Loucy (cell line): ENCODE measurements at regions not wholly inside any gene's neighbourhood (a gene's known extent, or its start where the extent isn't known, plus 50 kb on each side); places are given as distances from the start of the nearest gene placed in this dataset.

Source experiments
- H2AFZ ChIP-seq: fragments of 200-600 bp; sonication (generic); 2 replicates; pipeline ENCODE4 v1.6.0; 2016; ENCODE audit warnings: antibody characterized with exemption, mild to moderate bottlenecking, low read length, moderate library complexity
- H3F3A ChIP-seq: fragments of 200-600 bp; 2 replicates; pipeline ENCODE4 v1.6.0; 2016; ENCODE audit warnings: antibody characterized with exemption, low read depth, mild to moderate bottlenecking
- H3K27me3 ChIP-seq: fragments of 200-600 bp; sonication (generic); 2 replicates; pipeline ENCODE4 v1.6.1; 2014; ENCODE audit warnings: low read length, mild to moderate bottlenecking; ENCODE audit not compliant: insufficient read depth, poor library complexity, severe bottlenecking
- H3K36me3 ChIP-seq: fragments of 200-600 bp; sonication (generic); 2 replicates; pipeline ENCODE4 v1.6.1; 2016; ENCODE audit warnings: low read length; ENCODE audit not compliant: insufficient read depth
- H3K4me1 ChIP-seq: fragments of 200-600 bp; sonication (generic); 2 replicates; pipeline ENCODE4 v1.5.1; 2014; ENCODE audit warnings: low read length, mild to moderate bottlenecking; ENCODE audit not compliant: insufficient read depth, poor library complexity, severe bottlenecking
- H3K4me2 ChIP-seq: fragments of 200-600 bp; sonication (generic); 2 replicates; pipeline ENCODE4 v1.6.0; 2014; ENCODE audit warnings: antibody characterized with exemption, low read length, low read depth, mild to moderate bottlenecking; ENCODE audit not compliant: poor library complexity, severe bottlenecking
- H3K4me3 ChIP-seq: fragments of 200-600 bp; sonication (generic); 2 replicates; pipeline ENCODE4 v1.5.1; 2014; ENCODE audit warnings: low read length, mild to moderate bottlenecking, mixed read lengths; ENCODE audit not compliant: poor library complexity, severe bottlenecking
- H3K79me2 ChIP-seq: fragments of 200-600 bp; sonication (generic); 2 replicates; pipeline ENCODE4 v1.6.1; 2014; ENCODE audit warnings: low read length; ENCODE audit not compliant: insufficient read depth
- H3K9ac ChIP-seq: fragments of 200-600 bp; sonication (generic); 2 replicates; pipeline ENCODE4 v1.6.0; 2014; ENCODE audit warnings: mild to moderate bottlenecking, low read depth, low read length, moderate library complexity; ENCODE audit not compliant: poor library complexity, severe bottlenecking
- H3K9me2 ChIP-seq: fragments of 200-600 bp; sonication (generic); replicated peaks from 2 replicates; pipeline ENCODE4 v1.6.1; 2016; ENCODE audit warnings: low read depth, low read length, mixed read lengths
- H3K9me3 ChIP-seq: fragments of 200-600 bp; sonication (generic); 2 replicates; pipeline ENCODE4 v1.6.1; 2014; ENCODE audit warnings: mild to moderate bottlenecking, antibody characterized with exemption, low read length, low read depth; ENCODE audit not compliant: insufficient read depth
- H4K20me1 ChIP-seq: fragments of 200-600 bp; sonication (generic); 2 replicates; pipeline ENCODE4 v1.6.0; 2014; ENCODE audit warnings: antibody characterized with exemption, low read length, mild to moderate bottlenecking; ENCODE audit not compliant: insufficient read depth, poor library complexity, severe bottlenecking
- EZH2phosphoT487 ChIP-seq: fragments of 200-600 bp; IDR thresholded peaks from 2 replicates; pipeline ENCODE4 v1.6.1; 2018; ENCODE audit warnings: antibody characterized with exemption, mild to moderate bottlenecking, moderate library complexity, borderline replicate concordance
- TF ChIP-seq, protein P1 (sequence below): fragments of 200-600 bp; sonication (generic); conservative IDR thresholded peaks from 2 replicates; pipeline ENCODE4 v1.5.1; 2014; ENCODE audit warnings: mild to moderate bottlenecking, antibody characterized with exemption, low read length

GRCh38 chr7:110105307-110105706, 985.6 kb upstream of the LRRN3 start:
- Histone ChIP-seq H3K9me3 (no peaks in the 10 kb centered on the region), H3K27me3 (no peaks in the 10 kb centered on the region), H3K79me2 (no peaks in the 10 kb centered on the region), H3F3A (no peaks in the 10 kb centered on the region), H3K9ac (no peak overlapping the region), H3K9me2 (no peaks in the 10 kb centered on the region), H4K20me1 (no peaks in the 10 kb centered on the region), H3K4me1 (no peaks in the 10 kb centered on the region), H3K36me3 (no peaks in the 10 kb centered on the region), H3K4me2 (no peak overlapping the region), H3K4me3 (no peak overlapping the region), H2AFZ (no peak overlapping the region)
- TF ChIP-seq, protein P1, sequence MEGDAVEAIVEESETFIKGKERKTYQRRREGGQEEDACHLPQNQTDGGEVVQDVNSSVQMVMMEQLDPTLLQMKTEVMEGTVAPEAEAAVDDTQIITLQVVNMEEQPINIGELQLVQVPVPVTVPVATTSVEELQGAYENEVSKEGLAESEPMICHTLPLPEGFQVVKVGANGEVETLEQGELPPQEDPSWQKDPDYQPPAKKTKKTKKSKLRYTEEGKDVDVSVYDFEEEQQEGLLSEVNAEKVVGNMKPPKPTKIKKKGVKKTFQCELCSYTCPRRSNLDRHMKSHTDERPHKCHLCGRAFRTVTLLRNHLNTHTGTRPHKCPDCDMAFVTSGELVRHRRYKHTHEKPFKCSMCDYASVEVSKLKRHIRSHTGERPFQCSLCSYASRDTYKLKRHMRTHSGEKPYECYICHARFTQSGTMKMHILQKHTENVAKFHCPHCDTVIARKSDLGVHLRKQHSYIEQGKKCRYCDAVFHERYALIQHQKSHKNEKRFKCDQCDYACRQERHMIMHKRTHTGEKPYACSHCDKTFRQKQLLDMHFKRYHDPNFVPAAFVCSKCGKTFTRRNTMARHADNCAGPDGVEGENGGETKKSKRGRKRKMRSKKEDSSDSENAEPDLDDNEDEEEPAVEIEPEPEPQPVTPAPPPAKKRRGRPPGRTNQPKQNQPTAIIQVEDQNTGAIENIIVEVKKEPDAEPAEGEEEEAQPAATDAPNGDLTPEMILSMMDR, result no peak
- TF ChIP-seq EZH2phosphoT487, result no peak

- Histone ChIP-seq H3K9ac (no peak overlapping the region), H3K36me3 (no peaks in the 10 kb centered on the region), H3K4me2 (no peak overlapping the region), H3K27me3 (no peaks in the 10 kb centered on the region), H4K20me1 (no peaks in the 10 kb centered on the region), H3K79me2 (no peaks in the 10 kb centered on the region), H2AFZ (no peak overlapping the region), H3K9me2 (no peaks in the 10 kb centered on the region), H3K4me1 (no peaks in the 10 kb centered on the region), H3K9me3 (no peaks in the 10 kb centered on the region), H3K4me3 (no peak overlapping the region), H3F3A (no peaks in the 10 kb centered on the region)
- TF ChIP-seq, protein P1, result no peak
- no peak for TF ChIP-seq EZH2phosphoT487
Measured at GRCh38 chr7:110105840-110106239, 985.1 kb upstream of the LRRN3 start.

DNA sequence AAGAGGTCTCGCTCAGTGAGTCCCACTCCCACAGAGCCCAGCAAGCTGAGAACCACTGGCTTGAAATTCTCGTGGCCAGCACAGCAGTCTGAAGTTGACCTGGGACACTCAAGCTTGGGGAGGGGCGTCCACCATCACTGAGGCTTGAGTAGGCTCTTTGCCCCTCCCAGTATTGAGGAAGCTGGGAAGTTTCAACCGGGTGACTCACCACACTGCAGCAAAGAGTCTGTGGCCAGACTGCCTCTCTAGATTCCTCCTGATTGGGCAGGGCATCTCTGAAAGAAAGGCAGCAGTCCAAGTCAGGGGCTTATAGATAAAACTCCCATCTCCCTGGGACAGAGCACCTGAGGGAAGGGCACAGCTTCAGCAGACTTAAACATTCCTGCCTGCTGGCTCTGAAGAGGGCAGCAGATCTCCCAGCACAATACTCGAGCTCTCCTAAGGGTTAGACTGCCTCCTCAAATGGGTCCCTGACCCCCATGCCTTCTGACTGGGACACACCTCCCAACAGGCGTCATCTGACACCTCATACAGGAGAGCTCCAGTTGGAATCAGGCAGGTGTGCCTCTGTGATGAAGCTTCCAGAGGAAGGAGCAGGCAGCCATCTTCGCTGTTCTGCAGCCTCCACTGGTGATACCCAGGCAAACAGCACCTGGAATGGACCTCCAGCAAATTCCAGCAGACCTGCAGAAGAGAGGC, 970.9 kb upstream of the LRRN3 start:
- H3K9ac ChIP-seq, result no peak overlapping the region
- no peaks in the 10 kb centered on the region for H3K9me2 ChIP-seq
- H4K20me1 ChIP-seq, result no peaks in the 10 kb centered on the region
- no peak overlapping the region for H2AFZ ChIP-seq
- no peak overlapping the region for H3K4me2 ChIP-seq
- H3K4me1 ChIP-seq, result no peaks in the 10 kb centered on the region
- H3K27me3 ChIP-seq, result no peaks in the 10 kb centered on the region
- H3K4me3 ChIP-seq, result no peak overlapping the region
- no peaks in the 10 kb centered on the region for H3F3A ChIP-seq
- H3K79me2 ChIP-seq, result no peaks in the 10 kb centered on the region
- no peak for TF ChIP-seq EZH2phosphoT487
- TF ChIP-seq, protein P1, result no peak
- no peaks in the 10 kb centered on the region for H3K9me3 ChIP-seq
- H3K36me3 ChIP-seq, result no peaks in the 10 kb centered on the region
